DMS79 (cell line): ENCODE measurements at regions not wholly inside any gene's neighbourhood (a gene's known extent, or its start where the extent isn't known, plus 50 kb on each side); places are given as distances from the start of the nearest gene placed in this dataset.
"Not testable (repeated sequence)": the region's sequence is repeated elsewhere in the genome, so short reads cannot be mapped to it uniquely, and the experiment has no call there.

Experiments used
- DNase-seq: peaks from one replicate; lab custom pipeline; 2025; lab: John Stamatoyannopoulos, UW

GRCh38 chr1:144516172-144516571, 54.7 kb upstream of the NBPF15 start:
- DNase-seq, result not testable (repeated sequence)

- DNase-seq, result not testable (repeated sequence)
Measured at GRCh38 chr1:144516906-144517305, 55.4 kb upstream of the NBPF15 start.

- not testable (repeated sequence) for DNase-seq
Measured at GRCh38 chr1:144518439-144518838, 57.0 kb upstream of the NBPF15 start.

GRCh38 chr1:144519528-144520189, 58.2 kb upstream of the NBPF15 start:
- not testable (repeated sequence) for DNase-seq

GRCh38 chr1:144523661-144524407, 62.4 kb upstream of the NBPF15 start:
- peak; percentile 18 for DNase-seq

GRCh38 chr1:144532156-144532607, 60.5 kb upstream of the PPIAL4F start:
- not testable (repeated sequence) for DNase-seq

- DNase-seq, result not testable (repeated sequence)
Measured at GRCh38 chr1:144533480-144533879, 59.2 kb upstream of the PPIAL4F start.

- DNase-seq, result not testable (repeated sequence)
Measured at GRCh38 chr1:144534286-144534685, 58.4 kb upstream of the PPIAL4F start.

- not testable (repeated sequence) for DNase-seq
Measured at GRCh38 chr1:144536677-144537076, 56.0 kb upstream of the PPIAL4F start.

GRCh38 chr1:144537234-144537633, 55.5 kb upstream of the PPIAL4F start:
- DNase-seq, result not testable (repeated sequence)

GRCh38 chr1:144538736-144539135, 54.0 kb upstream of the PPIAL4F start:
- not testable (repeated sequence) for DNase-seq

- not testable (repeated sequence) for DNase-seq
Measured at GRCh38 chr1:144539191-144539960, 53.3 kb upstream of the PPIAL4F start.
